GM21390 (cell line): ENCODE measurements at regions not wholly inside any gene's neighbourhood (a gene's known extent, or its start where the extent isn't known, plus 50 kb on each side); places are given as distances from the start of the nearest gene placed in this dataset.
"Not testable (repeated sequence)": the region's sequence is repeated elsewhere in the genome, so short reads cannot be mapped to it uniquely, and the experiment has no call there.

Experiments used
- ATAC-seq: cut with Tn5 transposase; IDR thresholded peaks from one replicate; pipeline ENCODE4 v1.9.1; 2021; ENCODE audit not compliant: unreplicated experiment

GRCh38 chr16:13336907-13337881 is 435.8 kb downstream of the SHISA9 start:
- ATAC-seq, result not testable (repeated sequence)

- ATAC-seq, result no peak
These were observed 436.6 kb downstream of the SHISA9 start for GRCh38 chr16:13338044-13338443.

- no peak for ATAC-seq
These were observed 441.3 kb downstream of the SHISA9 start for GRCh38 chr16:13342675-13343074.

GRCh38 chr16:13344001-13344400 is 442.6 kb downstream of the SHISA9 start:
- no peak for ATAC-seq

GRCh38 chr16:13348416-13348815 is 447.0 kb downstream of the SHISA9 start:
- no peak for ATAC-seq

- no peak for ATAC-seq
These were observed 448.6 kb downstream of the SHISA9 start for GRCh38 chr16:13350000-13350399.

GRCh38 chr16:13351181-13351580 is 449.8 kb downstream of the SHISA9 start:
- no peak for ATAC-seq

DNA sequence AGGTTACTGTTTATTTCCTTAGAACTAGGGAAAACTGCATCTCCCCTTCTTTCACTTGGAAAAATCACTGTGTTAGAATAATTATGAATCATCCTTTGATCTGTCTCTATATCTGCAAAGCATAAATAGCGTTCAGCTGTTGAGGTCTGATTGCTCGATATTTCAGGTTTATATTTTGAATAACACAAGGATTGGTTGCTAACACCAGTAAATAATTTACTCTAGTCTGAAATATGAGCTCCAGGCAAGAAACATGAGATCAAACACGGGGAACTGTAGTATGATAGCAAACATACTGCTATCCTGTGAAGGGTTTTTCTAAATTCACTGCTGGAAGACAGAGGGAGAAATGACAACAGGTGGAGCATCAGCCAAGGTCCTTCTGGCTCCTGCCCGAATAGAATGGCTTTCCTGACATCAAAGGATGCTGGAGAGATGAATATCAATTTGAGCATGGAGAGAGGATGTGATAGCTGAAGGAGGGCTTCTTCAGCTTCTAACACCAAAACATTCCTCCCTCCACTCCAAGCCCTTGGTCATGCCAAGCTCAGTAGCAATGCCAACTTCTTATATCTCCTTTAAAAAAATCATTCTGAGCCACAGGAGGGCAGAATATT is 450.3 kb downstream of the SHISA9 start:
- ATAC-seq, result no peak

- ATAC-seq, result not testable (repeated sequence)
These were observed 451.4 kb downstream of the SHISA9 start for GRCh38 chr16:13352796-13353195.

GRCh38 chr16:13357842-13358241 is 456.4 kb downstream of the SHISA9 start:
- not testable (repeated sequence) for ATAC-seq

GRCh38 chr16:13359835-13360234 is 458.4 kb downstream of the SHISA9 start:
- no peak for ATAC-seq

DNA sequence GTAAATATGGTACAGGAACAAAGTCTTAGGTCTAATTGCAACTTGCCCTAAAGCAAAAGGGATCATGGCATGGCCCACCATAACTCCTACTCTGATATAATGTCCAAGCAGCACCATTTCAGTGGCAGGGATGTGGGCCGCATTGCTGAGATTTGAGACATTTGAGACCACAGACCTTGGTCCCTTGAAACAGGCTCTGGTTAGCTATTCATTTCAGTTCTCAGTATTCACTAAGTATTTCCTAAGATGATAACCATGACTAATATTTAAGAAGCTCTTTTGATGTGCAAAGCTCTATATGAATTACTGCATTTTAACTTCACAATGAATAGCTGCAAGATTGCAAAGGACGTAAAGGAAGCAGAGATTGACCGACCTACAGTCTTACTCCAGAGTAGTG is 471.0 kb downstream of the SHISA9 start:
- ATAC-seq, result no peak

- ATAC-seq, result no peak
These were observed 474.8 kb downstream of the SHISA9 start for GRCh38 chr16:13376174-13376573.

DNA sequence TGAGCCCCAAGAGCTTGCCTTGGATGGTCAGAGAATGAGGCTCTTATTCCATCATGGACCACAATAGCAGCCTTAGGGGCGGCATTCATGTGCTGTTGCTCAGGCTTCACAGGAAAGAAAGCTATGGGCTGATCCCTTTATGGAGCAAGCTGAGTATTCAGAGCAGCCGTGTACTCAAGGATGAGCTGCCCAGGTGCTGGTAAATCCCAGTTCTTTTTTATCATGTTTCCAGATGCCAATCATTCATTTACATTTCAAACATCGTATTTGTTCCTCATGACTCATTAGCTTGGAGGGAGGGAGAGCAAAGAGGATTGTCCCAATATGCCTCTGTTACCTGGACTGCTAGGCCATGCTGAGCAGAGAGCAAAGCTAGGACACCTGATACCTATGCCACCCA is 475.7 kb downstream of the SHISA9 start:
- no peak for ATAC-seq

DNA sequence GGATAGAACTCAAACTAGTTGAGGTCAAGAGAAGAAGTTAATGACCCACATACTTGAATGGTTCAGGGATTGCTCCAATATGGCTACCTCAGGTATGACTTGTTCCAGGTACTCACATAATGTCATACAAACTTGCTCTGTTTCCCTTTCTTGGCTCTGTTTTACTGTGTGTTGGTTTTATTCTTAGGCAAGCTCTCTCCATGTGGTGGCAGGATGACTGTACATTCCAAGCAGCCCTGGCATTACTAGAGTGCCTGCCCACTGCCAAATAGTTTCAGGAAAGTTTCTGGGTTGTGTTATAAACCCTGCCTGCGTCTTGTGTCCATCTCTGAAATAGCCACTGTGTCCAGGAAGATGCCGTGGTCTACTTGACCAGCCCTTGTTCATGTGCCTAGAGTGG is 476.8 kb downstream of the SHISA9 start:
- no peak for ATAC-seq

- no peak for ATAC-seq
These were observed 477.9 kb downstream of the SHISA9 start for GRCh38 chr16:13379266-13379665.

DNA sequence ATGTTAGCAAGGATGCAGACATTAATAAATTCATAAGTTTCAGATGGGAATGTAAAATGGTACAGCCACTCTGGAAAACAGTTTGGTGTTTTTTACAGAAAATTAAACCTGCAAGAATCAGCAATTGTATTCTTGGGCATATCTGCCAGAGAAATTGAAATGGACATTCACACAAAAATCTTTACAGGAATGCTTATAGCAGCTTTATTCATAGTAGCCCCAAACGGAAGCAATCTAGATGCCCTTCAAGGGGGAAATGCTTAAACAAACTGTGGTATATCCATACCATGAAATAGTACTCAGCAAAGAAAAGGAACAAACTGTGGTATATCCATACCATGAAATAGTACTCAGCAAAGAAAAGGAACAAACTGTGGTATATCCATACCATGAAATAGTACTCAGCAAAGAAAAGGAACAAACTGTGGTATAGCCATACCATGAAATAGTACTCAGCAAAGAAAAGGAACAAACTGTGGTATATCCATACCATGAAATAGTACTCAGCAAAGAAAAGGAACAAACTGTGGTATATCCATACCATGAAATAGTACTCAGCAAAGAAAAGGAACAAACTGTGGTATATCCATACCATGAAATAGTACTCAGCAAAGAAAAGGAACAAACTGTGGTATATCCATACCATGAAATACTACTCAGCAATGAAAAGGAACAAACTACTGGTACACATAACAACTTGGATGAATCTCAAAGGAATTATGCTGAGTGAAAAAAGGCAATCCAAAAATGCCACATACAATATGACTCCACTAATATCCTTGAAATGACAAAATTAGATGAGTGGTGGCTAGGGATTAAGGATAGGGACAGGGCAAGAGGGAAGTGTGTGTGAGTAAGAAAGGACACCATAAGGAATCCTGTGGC is 484.0 kb downstream of the SHISA9 start:
- not testable (repeated sequence) for ATAC-seq

- ATAC-seq, result peak; percentile 84
These were observed 488.9 kb downstream of the SHISA9 start for GRCh38 chr16:13390093-13390985.

- no peak for ATAC-seq
These were observed 489.5 kb downstream of the SHISA9 start for GRCh38 chr16:13390986-13391305.

DNA sequence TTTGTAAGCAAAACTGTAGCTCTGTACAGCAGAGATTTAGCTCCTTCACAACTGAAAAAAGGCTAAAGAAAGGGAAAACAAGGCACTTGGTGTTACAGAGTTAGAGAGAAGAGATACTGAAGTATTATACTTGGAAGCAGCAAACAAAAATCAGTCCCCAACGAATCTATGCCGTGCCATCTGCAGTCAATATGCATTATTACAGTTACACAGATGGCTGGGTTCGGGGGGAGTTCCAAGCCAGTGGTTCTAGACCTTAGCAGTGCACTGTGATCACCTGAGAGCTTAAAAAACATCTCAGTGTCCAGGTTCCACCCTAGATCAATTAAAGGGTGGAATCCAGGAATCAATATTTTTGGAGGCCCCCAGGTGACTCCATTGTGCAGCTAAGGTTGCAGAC is 489.9 kb downstream of the SHISA9 start:
- ATAC-seq, result no peak
